Skeletal muscle satellite cell (primary cell): ENCODE measurements at regions not wholly inside any gene's neighbourhood (a gene's known extent, or its start where the extent isn't known, plus 50 kb on each side); places are given as distances from the start of the nearest gene placed in this dataset.
"Not testable (repeated sequence)": the region's sequence is repeated elsewhere in the genome, so short reads cannot be mapped to it uniquely, and the experiment has no call there.

ENCODE experiments used
- H3K27me3 ChIP-seq: 2 replicates; pipeline ENCODE4 v1.7.0; 2013; ENCODE audit warnings: low read length; ENCODE audit not compliant: control insufficient read depth, insufficient read depth
- H3K36me3 ChIP-seq: 2 replicates; pipeline ENCODE4 v1.7.0; 2013; ENCODE audit warnings: mild to moderate bottlenecking, control low read depth, low read length; ENCODE audit not compliant: insufficient read depth
- H3K4me1 ChIP-seq: 2 replicates; pipeline ENCODE4 v1.7.0; 2013; ENCODE audit warnings: low read length; ENCODE audit not compliant: control insufficient read depth, insufficient read depth
- H3K4me2 ChIP-seq: 2 replicates; pipeline ENCODE4 v1.7.0; 2013; ENCODE audit warnings: mild to moderate bottlenecking, low read length
- H3K4me3 ChIP-seq: 2 replicates; pipeline ENCODE4 v1.7.0; 2013; ENCODE audit warnings: low read length
- H3K9ac ChIP-seq: 2 replicates; pipeline ENCODE4 v1.7.0; 2013; ENCODE audit warnings: mild to moderate bottlenecking, low read depth, low read length, moderate library complexity
- H3K9me3 ChIP-seq: replicated peaks from 2 replicates; pipeline ENCODE4 v1.7.0; 2013; ENCODE audit warnings: mild to moderate bottlenecking, control low read depth, low read length

DNA sequence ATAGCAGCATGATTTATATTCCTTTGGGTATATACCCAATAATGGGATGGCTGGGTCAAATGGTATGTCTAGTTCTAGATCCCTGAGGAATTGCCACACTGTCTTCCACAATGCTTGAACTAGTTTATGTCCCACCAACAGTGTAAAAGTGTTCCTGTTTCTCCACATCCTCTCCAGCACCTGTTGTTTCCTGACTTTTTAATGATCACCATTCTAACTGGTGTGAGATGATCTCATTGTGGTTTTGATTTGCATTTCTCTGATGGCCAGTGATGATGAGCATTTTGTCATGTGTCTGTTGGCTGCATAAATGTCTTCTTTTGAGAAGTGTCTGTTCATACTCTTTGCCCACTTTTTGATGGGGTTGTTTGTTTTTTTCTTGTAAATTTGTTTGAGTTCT lies 54.0 kb upstream of the GPR89A start:
- not testable (repeated sequence) for H3K27me3 ChIP-seq, H3K36me3 ChIP-seq, H3K4me1 ChIP-seq

DNA sequence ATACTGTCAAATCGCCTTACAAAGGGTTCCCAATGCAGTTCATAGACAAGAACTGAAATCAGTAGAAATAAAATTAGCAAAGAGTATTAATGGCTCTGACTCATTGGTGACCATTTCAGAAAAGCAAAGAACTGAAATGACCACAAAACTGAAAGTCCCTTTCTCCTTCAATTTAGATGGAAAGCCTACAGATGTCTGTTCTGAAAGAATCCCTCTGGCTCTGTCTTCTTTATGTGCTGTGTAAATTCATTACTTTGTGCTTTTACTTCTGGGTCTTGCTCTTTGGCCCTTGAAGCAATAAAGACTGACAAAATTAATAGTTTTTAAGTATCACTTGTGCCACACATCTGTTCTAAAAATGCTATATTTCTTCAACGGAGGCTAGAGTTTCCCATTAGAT lies 62.7 kb upstream of the GPR89A start:
- Histone ChIP-seq H3K9me3 (no peaks in the 10 kb centered on the region), H3K27me3 (no peaks in the 10 kb centered on the region)

More for the DNA sequence above, 54.0 kb upstream of the GPR89A start:
- not testable (repeated sequence) for H3K9me3 ChIP-seq, H3K4me2 ChIP-seq, H3K9ac ChIP-seq, H3K4me3 ChIP-seq

DNA sequence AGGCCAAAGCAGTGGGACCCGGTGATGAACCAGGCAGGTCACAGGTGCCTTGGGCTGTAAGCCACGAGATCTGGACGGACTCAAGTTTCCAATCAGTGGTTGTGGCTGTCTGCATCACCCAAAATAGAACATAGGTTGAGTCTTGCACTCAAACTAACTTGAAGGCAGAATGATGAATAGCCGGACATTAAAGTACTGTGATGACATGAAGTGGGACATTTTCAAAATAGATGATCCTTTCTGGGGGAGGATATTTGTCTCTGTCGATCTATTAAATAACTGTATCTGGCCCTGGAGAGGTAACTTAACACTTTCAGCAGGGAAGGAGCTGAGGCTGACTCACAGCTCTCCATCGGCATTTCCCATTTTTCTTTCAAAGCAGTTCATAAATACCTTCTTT lies 66.1 kb upstream of the GPR89A start:
- H3K36me3 ChIP-seq, H3K27me3 ChIP-seq, H3K9me3 ChIP-seq: not testable (repeated sequence)
- peak overlapping the region; percentile 90 for H3K4me2 ChIP-seq
- peak overlapping the region; percentile 71 for H3K4me3 ChIP-seq
- H3K4me1 ChIP-seq: peaks cover 70% of the 10 kb centered on the region
- peak overlapping the region; percentile 89 for H3K9ac ChIP-seq

More for the DNA sequence above, 62.7 kb upstream of the GPR89A start:
- peak overlapping the region; percentile 57 for H3K4me2 ChIP-seq
- no peaks in the 10 kb centered on the region for H3K36me3 ChIP-seq
- H3K9ac ChIP-seq: no peak overlapping the region
- peaks cover 37% of the 10 kb centered on the region for H3K4me1 ChIP-seq
- peak overlapping the region; percentile 7 for H3K4me3 ChIP-seq

DNA sequence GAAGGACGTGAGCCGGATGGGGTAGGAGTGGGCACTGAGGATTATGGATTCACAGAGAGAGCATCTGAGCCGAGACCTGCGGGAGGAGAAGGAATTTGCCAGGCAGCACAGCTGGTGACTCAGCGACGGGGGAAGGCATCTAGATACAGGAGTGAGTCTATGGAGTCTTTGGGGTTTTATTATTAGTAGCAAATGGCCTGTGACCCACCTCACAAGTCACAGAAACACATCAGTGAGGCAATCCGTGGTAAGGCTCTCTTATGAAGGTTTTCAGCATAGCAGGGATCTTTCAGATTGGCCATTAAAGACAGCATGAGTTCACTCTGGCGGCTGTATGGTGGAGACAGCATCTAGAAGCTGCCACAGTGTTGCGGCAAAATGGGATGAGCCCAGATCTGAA lies 66.5 kb upstream of the GPR89A start:
- not testable (repeated sequence) for H3K36me3 ChIP-seq, H3K9me3 ChIP-seq, H3K27me3 ChIP-seq
- Histone ChIP-seq H3K9ac (peak overlapping the region; percentile 89), H3K4me1 (peaks cover 74% of the 10 kb centered on the region), H3K4me3 (peak overlapping the region; percentile 71), H3K4me2 (peak overlapping the region; percentile 90)

DNA sequence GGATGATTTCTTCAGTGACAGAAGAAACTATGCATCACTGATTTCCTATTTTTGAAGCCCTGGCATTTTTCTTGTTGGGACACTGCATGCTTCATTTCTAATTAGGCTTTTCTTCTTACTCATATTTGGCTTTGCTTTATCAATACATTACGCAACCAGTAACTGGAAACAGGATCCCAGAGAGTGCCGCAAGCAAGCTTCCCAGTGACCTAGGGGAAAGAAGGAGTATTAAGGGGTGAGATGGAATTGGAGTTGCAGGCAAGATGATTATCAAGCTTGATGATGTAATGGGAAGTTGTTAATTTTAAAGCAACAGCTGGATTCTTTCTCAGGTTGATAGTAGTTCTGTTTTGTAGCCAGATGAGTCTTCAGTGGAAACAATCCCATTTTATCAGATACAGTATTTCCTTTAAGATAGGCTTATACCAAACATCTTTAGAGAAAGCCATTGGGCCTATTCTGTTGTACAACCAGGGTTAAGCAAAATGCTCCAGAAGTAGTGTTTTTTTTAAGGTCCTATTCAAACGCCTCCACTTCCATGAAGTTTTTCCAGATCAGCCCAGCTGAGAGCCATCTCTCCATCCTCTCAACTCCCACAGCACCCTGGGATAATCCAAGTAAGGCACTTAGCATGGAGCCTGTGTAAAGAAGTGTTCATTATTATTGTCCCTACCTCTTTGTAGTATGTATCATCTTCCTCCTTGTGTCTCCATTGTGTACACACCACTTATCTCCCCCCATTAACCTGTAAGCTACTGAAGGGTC lies 69.5 kb upstream of the GPR89A start:
- not testable (repeated sequence) for H3K4me3 ChIP-seq, H3K36me3 ChIP-seq, H3K27me3 ChIP-seq, H3K4me2 ChIP-seq, H3K9me3 ChIP-seq
- Histone ChIP-seq H3K4me1 (peaks cover 64% of the 10 kb centered on the region), H3K9ac (peak overlapping the region; percentile 58)

DNA sequence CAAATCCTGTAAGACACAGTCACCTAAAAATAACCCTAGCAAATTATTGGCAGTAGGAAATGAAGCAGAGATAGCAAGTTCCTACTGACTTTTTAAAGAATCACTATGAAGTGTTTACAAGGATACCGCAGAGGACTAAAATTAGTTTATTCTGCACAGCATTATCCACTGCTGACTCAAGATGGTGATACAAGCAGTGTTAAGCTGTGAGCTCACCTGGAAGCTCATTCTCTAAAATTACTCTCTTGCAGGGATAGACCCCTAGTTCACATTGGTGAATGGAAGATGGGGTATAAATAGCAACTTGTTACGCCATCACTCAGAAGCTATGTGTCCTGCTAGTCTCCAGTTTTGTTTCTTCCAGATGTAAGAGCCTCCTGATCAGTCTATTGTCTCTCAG lies 70.8 kb upstream of the GPR89A start:
- not testable (repeated sequence) for H3K4me2 ChIP-seq, H3K4me3 ChIP-seq, H3K9me3 ChIP-seq, H3K36me3 ChIP-seq, H3K27me3 ChIP-seq, H3K9ac ChIP-seq
- peaks cover 56% of the 10 kb centered on the region for H3K4me1 ChIP-seq

DNA sequence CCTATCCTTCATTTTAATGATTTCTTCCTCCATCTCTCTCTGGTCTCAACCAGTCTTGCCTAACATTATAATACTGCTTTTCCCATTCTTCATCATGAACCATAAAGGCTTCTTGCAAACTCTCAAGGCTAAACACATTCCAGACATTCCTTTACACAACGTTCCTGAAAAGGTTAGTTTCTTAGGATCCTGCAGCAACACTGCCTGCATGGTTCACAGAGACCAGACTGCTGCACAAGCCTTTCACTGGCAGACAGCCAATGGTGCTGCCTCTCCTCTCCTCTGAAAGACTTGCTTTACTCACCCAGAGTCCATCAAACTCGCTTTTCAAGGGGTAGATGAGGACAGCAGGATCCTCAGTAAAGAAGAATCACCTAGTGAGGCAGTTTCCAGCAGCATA lies 72.3 kb upstream of the GPR89A start:
- Histone ChIP-seq H3K4me1 (peaks cover 49% of the 10 kb centered on the region), H3K4me2 (peak overlapping the region; percentile 65)
- H3K36me3 ChIP-seq, H3K9ac ChIP-seq, H3K9me3 ChIP-seq, H3K27me3 ChIP-seq, H3K4me3 ChIP-seq: not testable (repeated sequence)

DNA sequence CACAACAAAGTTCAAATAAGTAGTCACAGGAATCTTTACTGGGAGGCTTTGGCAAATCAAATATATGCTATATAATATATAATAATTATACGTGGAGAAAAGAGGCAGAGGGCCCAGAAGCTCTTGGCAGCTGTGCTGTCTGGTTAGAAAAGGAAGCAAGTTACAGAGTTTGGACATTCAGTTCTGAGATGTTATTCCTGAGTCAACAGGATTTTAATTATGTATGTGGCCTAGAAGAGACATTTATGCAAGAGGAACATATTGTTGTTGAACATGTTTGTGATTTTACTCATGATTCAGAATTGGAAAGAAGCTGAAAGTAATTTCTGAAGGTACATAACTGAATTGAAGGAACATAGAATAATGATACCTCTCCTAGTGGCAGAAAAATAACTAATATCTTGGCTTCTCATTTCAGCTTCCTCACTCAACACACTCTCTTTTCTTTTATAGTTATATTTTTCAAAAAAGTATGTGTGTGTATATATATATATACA lies 79.7 kb upstream of the GPR89A start:
- H3K9me3 ChIP-seq, H3K4me3 ChIP-seq, H3K36me3 ChIP-seq, H3K27me3 ChIP-seq: not testable (repeated sequence)
- Histone ChIP-seq H3K4me1 (peaks cover 11% of the 10 kb centered on the region), H3K4me2 (peak overlapping the region; percentile 71), H3K9ac (peak overlapping the region; percentile 84)

DNA sequence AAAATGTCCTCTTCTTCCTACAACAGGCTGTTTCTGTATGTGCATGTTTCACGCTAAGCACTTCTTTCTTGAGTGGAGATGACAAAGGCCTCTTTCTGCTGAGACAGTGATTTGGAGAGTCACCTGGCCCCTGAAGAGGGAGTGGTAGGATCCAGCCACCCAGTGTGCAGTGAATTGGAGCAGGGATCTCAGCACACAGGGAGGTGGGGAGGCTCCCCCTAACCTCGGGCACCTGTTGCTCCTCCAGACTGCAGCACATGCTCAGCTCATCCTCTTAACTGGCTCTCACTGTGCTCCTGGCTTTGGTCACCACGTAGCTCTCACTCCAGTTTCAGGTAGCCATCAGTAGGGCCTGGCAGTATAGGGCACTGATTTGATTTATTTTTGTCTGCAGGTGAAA lies 87.6 kb upstream of the GPR89A start:
- not testable (repeated sequence) for H3K9ac ChIP-seq, H3K9me3 ChIP-seq, H3K36me3 ChIP-seq, H3K4me1 ChIP-seq, H3K4me3 ChIP-seq, H3K4me2 ChIP-seq, H3K27me3 ChIP-seq

DNA sequence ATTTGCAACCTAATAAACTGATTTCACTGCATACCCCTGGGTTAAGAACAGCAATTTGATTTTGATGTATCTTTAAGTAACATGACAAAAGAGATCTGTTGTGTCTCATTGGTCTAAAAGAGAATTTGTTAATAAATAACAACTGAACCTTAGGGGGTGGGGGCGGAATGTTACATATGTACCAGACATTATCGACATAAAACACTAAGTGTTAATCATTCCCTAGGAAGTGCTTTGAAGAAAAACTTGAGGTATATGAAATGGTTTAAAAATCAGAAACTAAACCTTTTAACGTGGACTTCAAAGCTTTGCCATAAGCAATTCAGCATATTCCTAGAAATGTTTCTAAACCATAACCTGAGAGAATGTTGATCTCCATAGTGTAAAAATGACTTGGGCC lies 88.5 kb upstream of the GPR89A start:
- H3K27me3 ChIP-seq, H3K4me1 ChIP-seq, H3K4me2 ChIP-seq, H3K36me3 ChIP-seq, H3K9me3 ChIP-seq, H3K9ac ChIP-seq, H3K4me3 ChIP-seq: not testable (repeated sequence)

DNA sequence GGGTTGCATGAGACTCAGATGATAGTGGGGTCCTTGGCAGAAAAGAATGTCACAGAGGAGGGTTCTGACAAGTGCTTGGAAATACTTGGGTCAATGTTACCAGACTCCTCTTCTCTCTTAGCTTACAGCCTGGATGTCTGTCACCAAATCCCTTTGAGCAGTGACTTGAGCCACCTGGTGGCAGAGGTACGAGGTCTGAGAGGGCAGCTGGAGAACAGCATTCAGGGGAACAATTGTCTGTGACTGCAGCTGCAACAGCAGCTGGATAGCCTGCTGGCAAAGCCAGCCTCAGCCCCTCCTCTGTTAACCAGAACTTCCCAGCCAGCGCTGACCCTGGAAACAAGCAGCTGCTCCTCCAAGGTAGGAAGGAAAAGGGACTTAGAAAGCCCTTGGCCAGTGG lies 87.6 kb upstream of the NBPF20 start:
- H3K27me3 ChIP-seq, H3K4me3 ChIP-seq, H3K4me1 ChIP-seq, H3K9me3 ChIP-seq, H3K4me2 ChIP-seq, H3K9ac ChIP-seq, H3K36me3 ChIP-seq: not testable (repeated sequence)

DNA sequence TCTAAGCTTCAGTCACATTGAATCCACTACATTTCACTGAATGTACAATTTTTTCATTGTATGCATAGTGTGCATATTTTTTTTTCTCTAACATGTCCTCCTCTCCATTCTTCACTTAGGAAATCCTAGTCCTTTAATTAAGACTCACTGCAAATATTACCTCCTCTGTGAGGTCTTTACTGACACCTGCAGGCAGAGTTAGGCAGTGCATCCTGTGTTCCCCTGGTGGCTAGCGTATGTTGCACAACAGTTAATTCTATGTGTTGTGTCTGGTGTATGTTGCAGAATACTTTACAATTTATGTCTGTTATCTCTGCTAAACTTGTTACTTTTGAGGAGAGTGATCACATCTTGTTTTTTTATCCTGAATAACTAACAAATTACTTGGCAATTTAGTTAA lies 82.7 kb upstream of the NBPF20 start:
- not testable (repeated sequence) for H3K27me3 ChIP-seq

More for the DNA sequence above, 82.7 kb upstream of the NBPF20 start:
- H3K4me3 ChIP-seq, H3K4me2 ChIP-seq, H3K36me3 ChIP-seq, H3K4me1 ChIP-seq, H3K9me3 ChIP-seq, H3K9ac ChIP-seq: not testable (repeated sequence)
